Upper lobe of left lung (tissue), 4 donors: ENCODE measurements at regions not wholly inside any gene's neighbourhood (a gene's known extent, or its start where the extent isn't known, plus 50 kb on each side); places are given as distances from the start of the nearest gene placed in this dataset.

ENCODE experiments used
- POLR2A ChIP-seq, 4 donors: fragments of 450-650 bp; IDR thresholded peaks; one replicate each; pipeline ENCODE4 v1.5.1; 2016 to 2017; ENCODE audit warnings: antibody characterized with exemption in 4 of 4, mild to moderate bottlenecking in 2 of 4
- TF ChIP-seq, protein P1 (sequence below), 6 experiments: fragments of 450-650 bp in 4 of 6; fragments of 200-600 bp in 2 of 6; sonication (generic) in 2 of 6; IDR thresholded peaks; one replicate each; pipeline ENCODE4 v1.5.1; 2016 to 2019; ENCODE audit warnings: antibody characterized with exemption in 6 of 6

DNA sequence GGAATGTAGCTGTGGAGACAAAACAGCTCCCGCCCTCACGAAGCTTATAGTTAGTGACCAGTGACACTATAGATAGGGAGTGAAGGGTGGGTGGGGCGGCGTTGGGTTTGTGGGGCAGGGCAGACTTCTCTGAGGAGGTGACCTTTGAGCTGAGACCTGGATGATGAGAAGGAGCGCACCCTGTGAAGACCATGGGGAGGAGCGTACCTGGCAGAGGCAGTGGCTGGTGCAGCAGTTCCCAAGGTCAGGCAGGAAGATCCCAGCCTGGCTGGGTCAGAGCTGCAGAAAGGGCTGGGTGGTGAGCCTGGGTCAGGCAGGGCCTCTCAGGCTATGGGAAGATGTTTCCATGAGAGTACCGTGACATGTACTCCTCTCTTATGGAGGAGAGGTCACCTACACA, 135.0 kb upstream of the RCN1 start:
- TF ChIP-seq, protein P1, sequence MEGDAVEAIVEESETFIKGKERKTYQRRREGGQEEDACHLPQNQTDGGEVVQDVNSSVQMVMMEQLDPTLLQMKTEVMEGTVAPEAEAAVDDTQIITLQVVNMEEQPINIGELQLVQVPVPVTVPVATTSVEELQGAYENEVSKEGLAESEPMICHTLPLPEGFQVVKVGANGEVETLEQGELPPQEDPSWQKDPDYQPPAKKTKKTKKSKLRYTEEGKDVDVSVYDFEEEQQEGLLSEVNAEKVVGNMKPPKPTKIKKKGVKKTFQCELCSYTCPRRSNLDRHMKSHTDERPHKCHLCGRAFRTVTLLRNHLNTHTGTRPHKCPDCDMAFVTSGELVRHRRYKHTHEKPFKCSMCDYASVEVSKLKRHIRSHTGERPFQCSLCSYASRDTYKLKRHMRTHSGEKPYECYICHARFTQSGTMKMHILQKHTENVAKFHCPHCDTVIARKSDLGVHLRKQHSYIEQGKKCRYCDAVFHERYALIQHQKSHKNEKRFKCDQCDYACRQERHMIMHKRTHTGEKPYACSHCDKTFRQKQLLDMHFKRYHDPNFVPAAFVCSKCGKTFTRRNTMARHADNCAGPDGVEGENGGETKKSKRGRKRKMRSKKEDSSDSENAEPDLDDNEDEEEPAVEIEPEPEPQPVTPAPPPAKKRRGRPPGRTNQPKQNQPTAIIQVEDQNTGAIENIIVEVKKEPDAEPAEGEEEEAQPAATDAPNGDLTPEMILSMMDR (IDR thresholded peaks at IDR 0.05) = no peak
- TF ChIP-seq POLR2A (IDR thresholded peaks at IDR 0.05) = no peak
